Activated CD4-positive, CD25-positive, alpha-beta regulatory T cell treated with anti-CD3 and anti-CD28 coated beads, Interleukin-2, amount 50 U/mL, for 24 hours (primary cell): ENCODE measurements at regions not wholly inside any gene's neighbourhood (a gene's known extent, or its start where the extent isn't known, plus 50 kb on each side); places are given as distances from the start of the nearest gene placed in this dataset.
A peak's percentile ranks its signal among the peaks of the same experiment; 100 is the strongest.
"Not testable (repeated sequence)": the region's sequence is repeated elsewhere in the genome, so short reads cannot be mapped to it uniquely, and the experiment has no call there.

ENCODE experiments used
- ATAC-seq, 2 donors: fragments of 150-1000 bp; cut with Tn5 transposase; one replicate each; pipeline ENCODE4 v1.10.0; 2021; ENCODE audit warnings: mild to moderate bottlenecking in 1 of 2, moderate library complexity in 1 of 2

DNA sequence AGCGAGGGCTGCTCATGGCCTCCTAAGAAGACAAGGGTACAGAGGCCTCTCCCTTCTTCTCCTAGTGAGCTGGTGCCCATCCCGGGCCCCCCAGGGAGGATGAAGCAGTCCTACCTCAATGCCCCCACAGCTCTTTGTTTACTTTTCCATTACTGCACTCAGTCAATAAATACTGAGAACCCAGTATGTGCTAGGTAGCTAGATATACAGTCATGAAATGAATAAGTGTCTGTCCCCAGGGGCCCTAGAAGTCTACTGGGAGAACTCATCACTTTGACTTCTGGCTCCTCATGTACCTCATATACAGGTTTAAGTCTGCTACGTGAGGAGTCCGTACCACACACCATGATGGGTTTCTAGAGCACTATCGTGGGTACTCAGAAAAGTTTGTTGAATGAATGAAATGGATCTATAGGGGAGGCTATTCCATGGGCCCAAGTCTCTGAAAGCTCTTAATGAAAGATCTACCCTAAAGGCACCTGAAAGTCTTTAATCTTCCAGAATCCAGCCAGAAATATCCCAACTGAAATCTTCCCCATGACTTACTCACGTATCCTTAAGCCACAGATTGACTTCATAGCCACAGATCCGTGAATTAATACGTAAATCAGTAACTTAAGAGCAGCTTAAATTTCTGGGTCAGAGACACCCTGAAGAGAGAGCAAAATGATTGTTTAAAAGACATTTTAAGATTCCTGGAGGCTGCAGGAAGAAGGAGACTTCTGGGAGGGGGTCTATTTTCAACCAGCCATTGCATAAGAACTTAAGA is 51.6 kb upstream of the POMP start:
- ATAC-seq, result no peak

DNA sequence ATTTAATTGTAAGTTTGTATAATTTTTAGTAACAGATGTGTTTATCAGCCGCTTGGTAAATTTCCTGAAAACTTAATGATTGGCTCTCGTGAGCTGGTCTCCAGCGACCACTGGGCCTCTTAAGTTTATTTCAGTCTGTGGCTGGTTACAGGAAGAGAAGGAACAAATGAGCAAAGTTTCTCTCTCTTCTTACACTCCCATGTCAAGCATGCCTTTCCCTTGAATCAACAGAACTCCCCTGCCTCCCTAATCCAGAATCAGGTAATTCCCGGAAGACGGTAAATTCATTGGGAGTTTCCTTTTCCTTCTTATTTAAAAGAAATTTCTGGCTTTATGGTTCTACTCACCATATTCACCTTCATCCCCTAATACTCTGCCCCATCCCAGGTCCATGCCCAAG is 52.5 kb upstream of the POMP start:
- no peak for ATAC-seq

DNA sequence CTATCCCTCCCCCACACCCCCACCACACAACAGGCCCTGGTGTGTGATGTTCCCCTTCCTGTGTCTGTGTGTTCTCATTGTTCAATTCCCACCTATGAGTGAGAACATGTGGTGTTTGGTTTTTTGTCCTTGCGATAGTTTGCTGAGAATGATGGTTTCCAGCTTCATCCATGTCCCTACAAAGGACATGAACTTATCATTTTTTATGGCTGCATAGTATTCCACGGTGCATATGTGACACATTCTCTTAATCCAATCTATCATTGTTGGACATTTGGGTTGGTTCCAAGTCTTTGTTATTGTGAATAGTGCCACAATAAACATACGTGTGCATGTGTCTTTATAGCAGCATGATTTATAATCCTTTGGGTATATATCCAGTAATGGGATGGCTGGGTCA is 53.8 kb upstream of the POMP start:
- not testable (repeated sequence) for ATAC-seq

DNA sequence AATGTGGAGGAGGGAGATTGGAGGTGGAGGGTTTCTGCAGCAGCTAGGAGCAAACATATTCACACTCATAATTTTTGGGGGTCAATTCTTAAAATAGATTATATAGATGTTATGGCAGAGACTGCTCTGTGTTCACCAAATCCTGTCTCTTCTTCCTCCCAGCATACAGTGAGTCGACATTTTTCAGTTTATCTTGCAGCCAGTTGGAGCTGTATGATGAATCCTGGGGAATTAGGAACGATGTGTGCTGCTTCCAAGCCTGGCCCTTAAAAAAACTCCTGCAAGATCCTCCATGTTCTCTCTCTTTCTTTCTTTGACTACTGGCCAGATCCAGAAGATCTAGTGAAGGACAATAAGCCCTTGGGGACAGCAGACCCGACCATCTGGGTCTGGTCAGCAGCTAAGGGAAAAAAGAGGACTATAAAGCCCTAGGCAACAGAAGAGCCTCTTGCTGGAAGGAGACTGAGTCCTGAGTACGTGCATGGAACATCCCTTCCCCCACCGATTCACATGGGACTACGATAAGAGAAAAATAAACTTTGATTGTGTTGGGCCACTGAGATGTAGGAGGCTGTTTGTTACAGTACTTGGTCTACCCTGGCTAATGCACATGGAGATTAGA is 55.8 kb upstream of the POMP start:
- no peak for ATAC-seq

DNA sequence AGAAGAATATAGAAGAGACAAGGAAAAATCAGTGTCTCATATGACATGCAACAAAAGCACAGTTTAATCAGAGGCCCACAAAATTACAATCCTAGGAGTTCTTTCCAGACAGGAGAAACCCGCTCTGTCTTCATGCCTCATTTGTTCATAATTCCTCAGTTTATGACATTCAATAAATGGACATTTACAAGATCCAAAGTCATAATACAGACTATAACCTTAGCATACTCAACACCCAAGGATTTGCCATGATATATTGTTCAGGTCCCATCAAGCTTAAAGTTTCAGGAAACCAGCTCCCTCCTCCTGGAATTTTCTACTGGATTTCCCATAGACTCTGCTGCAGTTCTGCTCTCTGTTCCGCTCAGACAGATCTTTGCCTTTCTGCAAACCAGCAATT is 56.4 kb upstream of the POMP start:
- ATAC-seq, result no peak

DNA sequence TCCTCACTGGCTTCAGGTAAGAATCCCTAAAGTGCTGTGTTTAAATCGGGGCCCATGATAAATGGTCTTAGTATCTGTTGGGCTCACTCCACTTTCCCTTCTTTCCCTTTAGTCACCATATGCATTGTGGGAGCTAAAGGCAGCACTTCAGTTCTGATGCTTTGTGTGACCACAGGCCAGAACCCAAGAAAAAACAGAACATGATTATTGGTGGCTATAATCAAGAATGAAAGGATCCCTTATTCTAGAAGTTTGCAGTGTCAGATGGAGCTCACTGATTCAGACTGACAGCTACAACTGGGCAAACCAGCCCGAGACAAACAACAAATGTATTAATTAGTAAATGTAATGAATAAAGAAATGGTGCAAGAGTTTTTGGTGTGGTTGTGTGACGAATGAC is 57.3 kb upstream of the POMP start:
- ATAC-seq, result no peak

DNA sequence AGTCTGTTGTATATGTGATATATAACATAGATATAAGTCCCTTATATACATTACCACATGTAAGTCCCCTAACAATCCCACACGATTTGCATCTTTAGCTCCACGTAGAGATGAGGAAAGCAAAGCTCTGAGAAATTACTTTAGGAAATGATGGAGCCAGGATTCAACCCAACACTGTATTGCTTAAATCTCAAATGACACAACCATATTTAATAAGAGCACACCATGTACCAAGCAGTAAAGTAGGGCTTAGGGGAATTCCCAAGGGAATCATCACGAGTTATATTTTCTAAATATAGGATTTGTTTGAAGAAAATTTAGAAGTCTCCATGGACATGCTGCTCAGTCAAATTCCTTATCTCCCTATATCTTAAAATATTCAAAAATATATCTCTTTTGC is 61.3 kb upstream of the POMP start:
- no peak for ATAC-seq

DNA sequence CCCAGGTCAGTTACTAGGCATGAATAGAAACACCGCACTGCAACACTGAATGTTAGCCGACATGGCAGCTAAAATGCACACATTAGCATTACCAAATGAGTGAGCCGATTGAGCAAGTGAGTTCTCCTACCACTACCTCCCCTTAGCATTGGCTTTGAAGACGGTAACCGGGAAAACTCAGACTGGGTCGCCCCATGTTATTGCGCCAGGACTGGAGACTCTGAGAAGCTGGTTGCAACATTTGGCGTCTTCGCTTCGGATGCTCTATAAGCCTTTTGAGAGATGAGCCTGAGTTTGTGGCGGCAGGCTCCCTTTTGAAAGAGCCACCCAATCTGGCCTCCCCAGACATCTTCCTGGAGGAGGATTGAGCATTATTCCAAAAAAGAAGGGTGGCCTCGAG is 68.5 kb upstream of the POMP start:
- no peak for ATAC-seq

DNA sequence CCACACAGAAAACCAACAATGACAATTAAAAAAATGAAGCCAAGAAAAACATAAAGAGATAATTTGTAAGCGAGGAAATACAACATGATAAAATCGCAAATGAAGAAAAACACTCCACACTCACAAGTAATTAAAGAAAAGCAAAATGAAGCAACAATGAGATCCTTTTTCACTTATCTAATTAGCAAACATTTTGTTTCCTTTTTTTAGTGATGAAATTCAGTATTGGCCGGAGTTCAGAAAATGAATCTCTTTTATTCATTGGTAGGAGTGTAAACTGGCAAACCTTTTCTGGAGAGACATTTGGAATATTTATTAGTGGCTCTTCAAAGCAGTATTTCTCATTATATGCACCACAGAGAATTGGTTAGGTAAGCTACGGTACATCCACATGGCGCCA is 70.6 kb upstream of the POMP start:
- ATAC-seq, result no peak

DNA sequence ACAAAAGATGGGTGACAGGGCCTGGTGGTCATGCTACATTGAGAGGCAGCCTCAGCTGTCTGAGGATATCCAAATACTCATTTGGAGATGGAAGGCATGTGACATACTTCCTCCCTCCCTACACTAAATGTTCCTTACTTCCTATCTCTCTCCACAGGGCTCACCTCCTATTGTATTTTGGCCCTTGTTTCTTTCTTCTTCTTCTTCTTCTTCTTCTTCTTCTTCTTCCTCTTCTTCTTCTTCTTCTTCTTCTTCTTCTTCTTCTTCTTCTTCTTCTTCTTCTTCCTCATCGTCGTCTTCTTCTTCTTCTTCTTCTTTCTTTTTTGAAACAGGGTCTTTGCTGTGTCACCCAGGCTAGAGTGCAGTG is 71.8 kb upstream of the POMP start:
- ATAC-seq, result no peak

DNA sequence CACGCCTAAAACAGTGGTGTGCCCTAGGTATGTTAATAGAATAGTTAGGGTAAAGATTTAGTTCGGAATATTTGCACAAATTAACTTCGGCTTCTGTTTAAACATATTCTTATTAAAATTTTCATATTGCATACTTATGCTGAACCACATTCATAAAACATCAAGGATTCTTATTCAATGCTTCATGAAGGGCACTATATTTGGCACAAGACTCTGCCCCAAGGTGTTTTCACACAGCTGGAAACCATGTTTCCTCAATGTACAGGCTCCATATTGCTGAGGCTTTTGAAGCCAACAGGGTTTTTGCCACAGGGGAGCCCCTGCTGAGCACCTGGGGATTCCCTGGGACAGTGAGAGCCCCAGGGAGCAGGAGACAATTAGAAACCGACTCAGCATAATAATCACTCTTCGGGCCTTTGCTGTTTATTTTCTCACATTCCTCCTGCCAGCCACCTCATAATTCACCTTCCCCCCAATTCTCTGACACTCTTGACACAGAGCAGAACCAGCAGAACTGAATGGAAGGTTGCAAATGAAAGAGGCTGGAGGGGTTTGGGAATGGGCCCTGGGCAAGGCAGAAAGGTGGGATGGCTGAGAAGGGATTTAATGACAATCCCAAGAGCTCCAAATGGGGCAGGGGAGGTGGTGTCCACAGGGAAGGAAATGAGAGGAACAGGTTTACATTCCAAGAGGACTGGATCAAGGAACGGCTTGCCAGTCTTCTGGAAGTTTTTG is 72.3 kb upstream of the POMP start:
- no peak for ATAC-seq

DNA sequence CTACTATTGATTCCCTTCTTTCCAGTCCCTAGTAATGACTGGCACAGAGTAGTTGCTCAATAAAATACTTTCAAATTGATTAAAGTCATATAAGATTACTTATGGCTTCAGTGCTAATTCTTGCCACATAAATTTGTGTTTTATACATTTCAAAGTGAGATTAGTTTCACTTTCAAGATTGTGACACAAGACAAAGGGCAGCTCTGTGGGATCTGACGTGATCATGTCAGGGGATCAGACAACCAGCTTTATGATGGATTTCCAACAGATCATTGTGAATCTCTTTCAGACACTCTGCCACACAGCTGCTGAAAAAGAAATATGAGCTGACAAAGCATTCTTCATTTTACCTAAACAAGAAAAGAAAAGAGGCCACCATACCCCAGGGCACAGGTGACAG is 73.4 kb upstream of the POMP start:
- ATAC-seq, result no peak

DNA sequence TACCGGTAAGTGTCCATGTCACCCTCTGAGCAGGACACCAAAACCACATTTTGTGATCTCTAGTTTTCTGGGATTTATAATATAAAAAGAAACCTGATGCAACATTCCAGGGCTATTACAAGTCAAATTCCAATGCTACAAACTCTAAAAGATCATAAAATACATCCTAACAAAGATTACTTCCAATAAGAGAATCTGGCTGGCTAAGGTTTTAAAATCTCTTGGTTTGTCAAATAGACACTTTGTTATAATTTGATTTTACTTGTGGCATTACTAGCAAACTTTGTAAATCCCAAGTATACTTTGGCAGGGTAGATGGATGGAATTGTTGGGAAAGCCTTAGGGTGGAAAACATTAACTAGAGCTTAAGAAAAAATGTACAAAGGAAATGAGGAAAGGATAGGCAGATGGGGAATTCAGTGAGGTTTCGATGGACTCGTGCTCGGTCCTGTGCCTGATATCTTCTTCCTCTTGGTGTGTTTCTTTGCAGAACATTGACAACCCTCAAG is 74.0 kb upstream of the POMP start:
- no peak for ATAC-seq

DNA sequence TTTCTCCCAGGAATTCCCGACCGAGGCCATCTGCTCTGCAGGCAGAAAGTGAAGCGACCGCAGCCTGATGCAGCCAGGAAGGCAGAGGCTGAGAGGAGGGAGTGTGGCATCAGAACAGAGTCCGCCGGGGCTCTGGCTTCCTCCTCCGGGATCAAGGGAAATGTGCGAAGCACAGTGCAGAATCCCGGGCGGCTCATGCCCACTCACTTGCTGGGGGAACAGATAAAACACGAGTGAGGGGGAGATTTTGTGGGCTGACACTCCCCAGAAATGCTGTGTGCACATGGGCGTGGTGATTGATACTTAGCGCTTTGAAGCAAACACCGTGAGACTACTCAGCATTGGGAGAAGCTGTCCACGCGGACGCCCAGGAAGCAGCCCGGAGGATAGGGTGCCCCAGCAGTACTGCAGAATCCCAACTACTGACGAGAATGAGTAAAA is 75.3 kb upstream of the POMP start:
- ATAC-seq, result no peak

DNA sequence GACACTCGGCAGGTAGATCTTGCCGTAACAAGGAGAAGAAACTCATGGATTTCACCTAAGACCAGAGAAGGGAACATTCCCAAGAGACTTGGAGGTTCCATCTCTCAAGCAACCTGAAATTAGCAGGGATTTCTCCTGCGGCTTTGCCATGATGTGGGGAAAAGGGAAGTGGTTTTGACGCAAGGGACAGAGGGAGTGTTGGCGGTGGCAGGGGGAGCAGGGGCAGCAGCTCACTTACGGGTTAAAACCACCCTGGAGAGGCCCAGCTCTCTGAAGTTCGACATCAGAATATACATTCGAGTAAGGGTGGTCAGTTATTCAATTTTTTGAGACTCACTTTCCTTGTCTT is 76.1 kb upstream of the POMP start:
- no peak for ATAC-seq

DNA sequence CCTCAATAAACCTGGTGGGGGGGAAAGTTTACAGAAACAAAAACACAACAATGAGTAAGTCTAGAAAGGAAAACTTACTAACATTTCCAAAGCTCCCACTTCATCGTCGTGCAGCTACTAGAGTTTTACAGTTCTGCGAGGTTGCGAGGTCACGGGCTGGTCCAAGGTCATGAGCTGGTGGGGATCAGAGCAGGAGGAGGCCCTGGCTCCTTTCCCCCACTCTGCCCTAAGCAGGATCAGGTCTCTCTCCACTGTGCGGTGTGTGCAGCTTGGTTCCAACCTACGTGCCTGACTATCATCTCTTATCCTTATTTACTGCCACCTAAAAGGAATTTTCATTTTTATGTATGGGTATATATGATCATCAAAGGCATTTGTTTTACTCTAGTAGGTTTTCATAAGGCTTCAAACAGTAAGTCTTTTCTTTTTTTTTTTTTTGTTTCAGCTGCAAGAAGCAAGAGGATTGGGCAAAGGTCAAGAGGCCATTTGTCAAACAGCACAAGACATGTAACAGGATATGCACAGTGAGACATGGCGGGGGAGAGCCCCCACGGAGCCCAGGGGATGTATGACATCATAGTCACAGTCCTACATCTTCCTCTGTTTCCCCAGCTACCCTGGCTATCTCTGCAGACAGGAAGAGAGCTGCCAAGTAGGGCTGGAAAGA is 76.6 kb upstream of the POMP start:
- no peak for ATAC-seq

DNA sequence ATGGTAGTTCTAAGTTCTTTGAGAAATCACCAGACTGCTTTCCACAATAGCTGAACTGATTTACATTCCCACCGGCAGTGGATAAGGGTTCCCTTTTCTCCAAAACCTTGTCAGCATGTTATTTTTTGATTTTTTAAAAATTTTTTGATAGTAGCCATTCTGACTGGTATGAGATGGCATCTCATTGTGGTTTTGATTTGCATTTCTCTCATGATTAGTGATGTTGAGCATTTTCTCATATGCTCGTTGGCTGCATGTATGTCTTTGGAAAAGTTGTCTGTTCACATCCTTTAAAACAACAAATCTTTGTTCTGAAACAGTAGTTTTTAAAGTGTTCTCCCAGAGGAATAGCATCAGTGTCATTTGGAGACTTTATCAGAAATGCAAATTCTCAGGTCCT is 77.5 kb upstream of the POMP start:
- no peak for ATAC-seq

DNA sequence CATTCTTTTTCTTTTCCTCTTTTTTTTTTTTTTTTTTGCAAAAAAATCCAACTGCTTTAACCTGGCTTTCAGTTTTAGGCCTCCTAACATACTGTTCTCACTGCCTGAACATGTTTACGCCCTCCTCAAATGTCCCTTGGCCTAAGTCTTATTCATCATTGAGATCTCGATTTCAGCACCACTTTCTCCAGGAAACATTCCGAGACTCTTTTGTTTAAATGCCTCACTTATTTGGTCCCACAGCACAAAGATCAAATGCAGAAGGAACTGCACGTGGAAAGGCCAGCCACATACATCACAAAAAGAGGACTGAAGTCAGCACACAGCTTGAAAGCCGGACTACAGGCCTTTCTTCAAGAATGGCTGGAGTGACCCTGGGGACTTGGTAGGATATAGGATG is 79.2 kb upstream of the POMP start:
- ATAC-seq, result no peak

DNA sequence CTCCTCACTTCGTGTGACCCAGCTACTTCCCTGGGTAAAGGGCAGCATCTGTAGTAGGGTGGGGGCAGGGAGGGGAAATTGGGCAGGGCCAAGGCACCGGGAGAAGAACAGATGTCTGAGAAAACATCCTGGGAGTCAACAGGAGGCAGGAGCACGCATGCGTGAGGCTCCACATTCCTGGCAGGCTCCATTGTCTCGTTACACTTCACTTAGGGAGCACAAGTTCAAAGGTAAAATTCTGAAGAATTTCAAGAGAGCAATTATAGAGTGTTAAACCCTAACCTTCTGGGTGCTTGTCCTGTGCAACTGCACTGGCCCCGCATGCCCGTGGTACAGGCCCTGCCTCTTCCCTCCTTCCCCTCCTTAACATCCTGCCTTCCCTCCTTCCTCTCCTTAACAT is 79.6 kb upstream of the POMP start:
- ATAC-seq, result no peak

DNA sequence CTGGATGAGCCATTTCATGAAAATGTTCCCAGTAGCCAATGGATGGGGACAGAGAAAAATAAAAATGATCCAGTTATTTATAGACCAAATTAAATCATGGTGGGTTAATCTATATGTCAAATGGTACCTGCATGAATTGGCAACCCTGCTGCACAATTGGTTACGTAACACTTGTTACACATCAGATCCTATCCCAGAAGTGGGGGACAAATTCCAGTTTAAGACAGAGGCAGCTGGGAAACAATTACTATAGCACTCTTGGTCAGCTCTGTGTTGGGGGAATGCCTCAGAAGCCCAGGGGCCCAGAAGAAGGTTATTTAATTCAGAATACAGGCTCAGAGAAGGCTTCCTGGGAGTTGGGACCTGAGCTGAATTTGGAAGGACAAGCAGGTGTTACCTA is 81.1 kb upstream of the FLT1 start:
- ATAC-seq, result no peak

DNA sequence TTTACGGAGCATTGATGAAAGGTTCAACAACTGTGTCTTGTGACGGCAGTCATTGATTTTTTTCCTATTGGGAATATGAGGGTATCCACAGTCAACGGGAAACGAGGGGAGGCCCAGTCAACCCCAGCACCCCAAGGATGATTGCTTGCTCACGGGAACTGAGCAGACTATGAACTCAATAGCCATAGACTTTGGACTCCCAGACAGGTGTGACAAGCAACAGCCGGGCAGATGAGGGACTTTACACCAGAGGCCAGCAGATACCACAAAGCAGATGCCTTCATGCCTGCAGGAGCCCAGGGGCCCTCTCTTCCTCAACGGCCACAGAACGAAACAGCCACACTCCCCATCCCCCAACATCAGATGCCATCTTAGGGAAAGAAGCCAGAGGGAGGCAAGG is 80.3 kb upstream of the FLT1 start:
- ATAC-seq, result no peak

DNA sequence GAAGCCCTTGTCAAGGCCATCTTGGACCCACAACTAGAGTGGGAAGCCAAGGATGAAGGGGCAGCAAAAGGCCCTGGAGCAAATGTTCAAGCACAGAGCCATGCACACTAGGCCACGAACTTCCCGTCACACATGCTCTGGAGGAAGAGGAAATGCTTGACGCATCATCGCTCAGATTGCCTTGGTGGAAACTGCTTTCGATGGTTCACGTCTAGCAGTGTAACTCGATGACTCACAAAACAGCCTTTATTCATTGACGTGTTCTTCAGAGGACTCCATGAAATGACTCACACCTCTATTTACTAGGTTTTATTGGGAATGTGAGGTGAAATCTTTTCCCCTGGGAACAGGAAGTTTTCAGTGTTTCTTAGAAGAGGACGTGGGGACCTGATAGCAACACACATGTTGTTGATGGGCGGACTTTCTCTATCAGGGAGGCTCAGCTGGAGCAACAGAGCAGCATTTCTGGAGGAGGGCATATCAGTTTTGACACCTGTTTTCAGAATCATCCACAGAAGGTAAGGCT is 79.8 kb upstream of the FLT1 start:
- ATAC-seq, result peak in 1 of 2 donors; percentile 44
